ENCODE measurements at regions not wholly inside any gene's neighbourhood (a gene's known extent, or its start where the extent isn't known, plus 50 kb on each side); places are given as distances from the start of the nearest gene placed in this dataset.
"Not testable (repeated sequence)": the region's sequence is repeated elsewhere in the genome, so short reads cannot be mapped to it uniquely, and the experiment has no call there.

DNA sequence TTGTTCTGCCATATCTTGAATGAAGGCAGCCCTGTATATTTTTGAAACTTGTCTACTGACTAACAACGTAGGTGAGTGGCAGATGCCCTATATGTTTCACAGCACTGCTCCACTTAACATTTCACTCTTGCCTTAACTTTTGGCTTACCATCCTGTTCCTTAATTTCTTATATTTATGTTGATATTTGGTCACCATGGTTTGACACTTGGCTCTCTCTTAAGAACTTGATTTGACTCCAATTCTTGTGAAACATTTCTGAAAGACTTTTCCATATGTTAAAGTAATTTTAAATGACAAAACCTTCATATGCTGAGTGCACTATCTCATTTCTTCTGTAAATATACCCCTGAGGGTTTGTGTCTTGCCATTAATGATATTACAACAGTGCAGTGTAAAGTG is 434.3 kb upstream of the IMPG1 start:
- Histone ChIP-seq H3K27me3 (no peaks in the 10 kb centered on the region), H3K9me3 (no peaks in the 10 kb centered on the region), H3K4me1 (no peaks in the 10 kb centered on the region), H3K27ac (no peak overlapping the region), H3K4me3 (no peak overlapping the region), H3K36me3 (ENCODE audit: low read depth, missing control alignments) (no peaks in the 10 kb centered on the region)
- no peak for DNase-seq
- WGBS, 2 donors, result 71 to 96% methylated on average over 1 of the region's 1 CpG
- intact Hi-C loops (cut with DNase I; ENCODE audit: low total_unique reads), result no loop called here
- TF ChIP-seq, protein P1, sequence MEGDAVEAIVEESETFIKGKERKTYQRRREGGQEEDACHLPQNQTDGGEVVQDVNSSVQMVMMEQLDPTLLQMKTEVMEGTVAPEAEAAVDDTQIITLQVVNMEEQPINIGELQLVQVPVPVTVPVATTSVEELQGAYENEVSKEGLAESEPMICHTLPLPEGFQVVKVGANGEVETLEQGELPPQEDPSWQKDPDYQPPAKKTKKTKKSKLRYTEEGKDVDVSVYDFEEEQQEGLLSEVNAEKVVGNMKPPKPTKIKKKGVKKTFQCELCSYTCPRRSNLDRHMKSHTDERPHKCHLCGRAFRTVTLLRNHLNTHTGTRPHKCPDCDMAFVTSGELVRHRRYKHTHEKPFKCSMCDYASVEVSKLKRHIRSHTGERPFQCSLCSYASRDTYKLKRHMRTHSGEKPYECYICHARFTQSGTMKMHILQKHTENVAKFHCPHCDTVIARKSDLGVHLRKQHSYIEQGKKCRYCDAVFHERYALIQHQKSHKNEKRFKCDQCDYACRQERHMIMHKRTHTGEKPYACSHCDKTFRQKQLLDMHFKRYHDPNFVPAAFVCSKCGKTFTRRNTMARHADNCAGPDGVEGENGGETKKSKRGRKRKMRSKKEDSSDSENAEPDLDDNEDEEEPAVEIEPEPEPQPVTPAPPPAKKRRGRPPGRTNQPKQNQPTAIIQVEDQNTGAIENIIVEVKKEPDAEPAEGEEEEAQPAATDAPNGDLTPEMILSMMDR (IDR thresholded peaks at IDR 0.05), result no peak

DNA sequence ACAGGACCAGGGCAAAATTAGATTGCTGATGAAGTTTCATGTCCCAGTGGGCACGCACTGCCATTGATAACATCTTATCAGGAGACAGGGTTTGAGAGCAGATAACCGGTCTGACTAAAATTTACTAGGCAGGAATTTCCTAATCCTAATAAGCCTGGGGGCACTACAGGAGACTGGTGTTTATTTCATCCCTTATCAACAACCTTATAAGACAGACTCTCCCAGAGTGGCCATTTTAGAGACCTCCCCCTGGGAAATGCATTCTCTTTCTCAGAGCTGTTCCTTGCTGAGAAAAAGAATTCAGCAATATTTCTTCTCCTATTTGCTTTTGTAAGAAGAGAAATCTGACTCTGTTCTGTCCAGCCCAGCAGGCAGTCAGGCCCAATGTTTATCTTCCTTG is 423.4 kb upstream of the IMPG1 start:
- 82 to 94% methylated on average over 2 of the region's 2 CpGs for WGBS, 2 donors
- intact Hi-C loops (cut with DNase I; ENCODE audit: low total_unique reads), result no loop called here
- no peak for DNase-seq
- Histone ChIP-seq H3K4me3 (no peak overlapping the region), H3K36me3 (ENCODE audit: low read depth, missing control alignments) (no peaks in the 10 kb centered on the region), H3K9me3 (no peaks in the 10 kb centered on the region), H3K27me3 (no peaks in the 10 kb centered on the region), H3K4me1 (no peaks in the 10 kb centered on the region), H3K27ac (no peak overlapping the region)
- TF ChIP-seq POLR2A (IDR thresholded peaks at IDR 0.05), result no peak
- TF ChIP-seq, protein P1 (IDR thresholded peaks at IDR 0.05), result no peak

GRCh38 chr6:76491376-76491775 is 418.9 kb upstream of the IMPG1 start:
- DNase-seq; H3K27ac ChIP-seq; intact Hi-C loops (cut with DNase I; ENCODE audit: low total_unique reads); H3K27me3 ChIP-seq; H3K36me3 ChIP-seq (ENCODE audit: low read depth, missing control alignments); H3K4me3 ChIP-seq; H3K9me3 ChIP-seq; H3K4me1 ChIP-seq: not testable (repeated sequence)
- WGBS, 2 donors, result 48 to 54% methylated on average over 3 of the region's 3 CpGs

GRCh38 chr6:76490456-76490855 is 418.0 kb upstream of the IMPG1 start:
- no peaks in the 10 kb centered on the region for H3K27me3 ChIP-seq
- intact Hi-C loops (cut with DNase I; ENCODE audit: low total_unique reads), result no loop called here
- H3K4me1 ChIP-seq, result no peaks in the 10 kb centered on the region
- H3K36me3 ChIP-seq (ENCODE audit: low read depth, missing control alignments), result no peaks in the 10 kb centered on the region
- TF ChIP-seq, protein P1 (IDR thresholded peaks at IDR 0.05), result no peak
- no peak for TF ChIP-seq POLR2A (IDR thresholded peaks at IDR 0.05)
- H3K9me3 ChIP-seq, result no peaks in the 10 kb centered on the region
- H3K4me3 ChIP-seq, result no peak overlapping the region
- no peak overlapping the region for H3K27ac ChIP-seq
- no peak for DNase-seq

DNA sequence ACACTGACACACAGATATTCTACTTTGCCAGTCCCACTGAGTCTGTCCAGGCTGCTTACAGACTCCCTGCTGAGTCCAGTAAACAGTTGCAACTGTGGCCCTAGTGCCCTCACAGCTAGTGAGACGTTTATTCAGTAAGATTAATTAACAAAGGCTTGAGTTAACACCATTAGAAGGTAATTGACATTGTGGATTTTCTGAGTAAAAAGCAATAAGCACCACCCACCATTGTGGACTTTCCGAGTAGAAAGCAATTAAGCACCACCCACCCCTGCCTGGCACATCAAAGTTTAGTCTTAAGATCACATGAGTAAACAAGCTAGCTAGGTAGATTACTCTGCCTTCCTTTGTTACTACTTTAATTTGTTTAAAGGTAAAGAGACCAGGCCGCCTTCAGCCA is 408.6 kb upstream of the IMPG1 start:
- DNase-seq, result no peak
- Histone ChIP-seq H3K27me3 (no peaks in the 10 kb centered on the region), H3K36me3 (ENCODE audit: low read depth, missing control alignments) (no peaks in the 10 kb centered on the region), H3K27ac (no peak overlapping the region), H3K4me3 (no peak overlapping the region), H3K4me1 (no peaks in the 10 kb centered on the region), H3K9me3 (no peaks in the 10 kb centered on the region)
- intact Hi-C loops (cut with DNase I; ENCODE audit: low total_unique reads), result no loop called here
- WGBS, 2 donors, result 29 to 38% methylated on average over 3 of the region's 3 CpGs
- TF ChIP-seq, protein P1 (IDR thresholded peaks at IDR 0.05), result no peak
- TF ChIP-seq POLR2A (IDR thresholded peaks at IDR 0.05), result no peak
